ENCODE measurements at regions not wholly inside any gene's neighbourhood (a gene's known extent, or its start where the extent isn't known, plus 50 kb on each side); places are given as distances from the start of the nearest gene placed in this dataset.

DNA sequence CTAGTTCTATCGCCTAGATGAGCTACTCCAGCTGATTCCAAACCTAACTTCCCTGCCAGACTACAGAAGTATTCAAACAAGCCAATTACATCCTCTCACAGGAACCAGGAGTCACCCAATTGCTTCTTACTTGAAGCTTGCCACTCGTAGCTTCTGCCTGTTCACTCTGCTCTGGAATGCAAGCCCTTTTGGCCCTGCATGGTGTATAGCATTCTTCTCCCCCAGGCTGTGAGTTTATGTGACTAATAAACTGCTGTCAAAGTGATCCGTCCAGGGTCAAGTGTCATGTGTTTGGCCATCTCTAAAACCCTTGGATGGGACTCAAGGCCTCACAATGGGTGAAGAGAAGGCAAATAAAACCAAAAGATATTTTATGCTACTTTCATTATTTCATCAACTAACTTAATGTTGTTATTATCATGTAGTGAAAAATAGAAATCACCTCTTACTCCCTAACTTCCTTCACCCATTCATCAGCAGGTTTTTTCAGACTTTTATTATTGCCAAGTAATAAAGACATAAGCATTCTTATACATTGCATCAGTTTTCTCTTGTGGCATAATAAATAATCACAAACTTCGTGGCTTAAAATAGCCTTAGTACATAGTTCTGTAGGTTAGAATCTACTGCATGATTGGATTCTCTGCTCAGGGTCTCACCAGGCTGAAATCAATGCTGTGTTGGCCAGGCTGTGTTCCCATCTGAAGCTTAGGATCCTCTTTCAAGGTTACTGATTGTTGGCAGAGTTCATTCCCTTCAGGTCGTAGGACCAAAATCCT lies 1981.7 kb upstream of the FLRT2 start:
- no peak for DNase-seq (ENCODE audit: low read depth)
- no peak overlapping the region for H3K4me3 ChIP-seq (ENCODE audit: control insufficient read depth, low read depth, low read length)
- TF ChIP-seq, protein P1, sequence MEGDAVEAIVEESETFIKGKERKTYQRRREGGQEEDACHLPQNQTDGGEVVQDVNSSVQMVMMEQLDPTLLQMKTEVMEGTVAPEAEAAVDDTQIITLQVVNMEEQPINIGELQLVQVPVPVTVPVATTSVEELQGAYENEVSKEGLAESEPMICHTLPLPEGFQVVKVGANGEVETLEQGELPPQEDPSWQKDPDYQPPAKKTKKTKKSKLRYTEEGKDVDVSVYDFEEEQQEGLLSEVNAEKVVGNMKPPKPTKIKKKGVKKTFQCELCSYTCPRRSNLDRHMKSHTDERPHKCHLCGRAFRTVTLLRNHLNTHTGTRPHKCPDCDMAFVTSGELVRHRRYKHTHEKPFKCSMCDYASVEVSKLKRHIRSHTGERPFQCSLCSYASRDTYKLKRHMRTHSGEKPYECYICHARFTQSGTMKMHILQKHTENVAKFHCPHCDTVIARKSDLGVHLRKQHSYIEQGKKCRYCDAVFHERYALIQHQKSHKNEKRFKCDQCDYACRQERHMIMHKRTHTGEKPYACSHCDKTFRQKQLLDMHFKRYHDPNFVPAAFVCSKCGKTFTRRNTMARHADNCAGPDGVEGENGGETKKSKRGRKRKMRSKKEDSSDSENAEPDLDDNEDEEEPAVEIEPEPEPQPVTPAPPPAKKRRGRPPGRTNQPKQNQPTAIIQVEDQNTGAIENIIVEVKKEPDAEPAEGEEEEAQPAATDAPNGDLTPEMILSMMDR (IDR thresholded peaks at IDR 0.05; ENCODE audit: control insufficient read depth, insufficient read depth, low read depth, low read length, missing control alignments) = no peak

DNA sequence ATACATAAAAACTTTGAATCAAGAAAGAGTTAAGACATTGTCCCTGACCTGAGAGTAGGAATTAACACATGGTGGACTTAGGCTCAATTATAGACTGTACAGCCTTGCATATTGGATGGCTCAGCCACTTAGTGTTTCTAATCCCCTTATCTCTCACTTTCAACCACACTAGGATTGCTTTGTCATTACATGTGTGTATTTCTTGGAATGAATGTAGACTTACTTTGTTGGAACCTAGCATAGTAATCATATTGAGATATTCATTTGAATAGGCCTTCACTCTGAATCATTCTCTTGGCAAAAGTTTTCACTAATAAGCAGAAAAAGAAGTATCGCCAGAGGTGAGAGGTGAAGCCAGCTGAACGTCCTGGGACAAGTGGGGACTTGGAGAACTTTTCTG lies 1973.9 kb upstream of the FLRT2 start:
- no peak overlapping the region for H3K4me3 ChIP-seq (ENCODE audit: control insufficient read depth, low read depth, low read length)
- no peak for DNase-seq (ENCODE audit: low read depth)
- TF ChIP-seq, protein P1 (IDR thresholded peaks at IDR 0.05; ENCODE audit: control insufficient read depth, insufficient read depth, low read depth, low read length, missing control alignments) = no peak

DNA sequence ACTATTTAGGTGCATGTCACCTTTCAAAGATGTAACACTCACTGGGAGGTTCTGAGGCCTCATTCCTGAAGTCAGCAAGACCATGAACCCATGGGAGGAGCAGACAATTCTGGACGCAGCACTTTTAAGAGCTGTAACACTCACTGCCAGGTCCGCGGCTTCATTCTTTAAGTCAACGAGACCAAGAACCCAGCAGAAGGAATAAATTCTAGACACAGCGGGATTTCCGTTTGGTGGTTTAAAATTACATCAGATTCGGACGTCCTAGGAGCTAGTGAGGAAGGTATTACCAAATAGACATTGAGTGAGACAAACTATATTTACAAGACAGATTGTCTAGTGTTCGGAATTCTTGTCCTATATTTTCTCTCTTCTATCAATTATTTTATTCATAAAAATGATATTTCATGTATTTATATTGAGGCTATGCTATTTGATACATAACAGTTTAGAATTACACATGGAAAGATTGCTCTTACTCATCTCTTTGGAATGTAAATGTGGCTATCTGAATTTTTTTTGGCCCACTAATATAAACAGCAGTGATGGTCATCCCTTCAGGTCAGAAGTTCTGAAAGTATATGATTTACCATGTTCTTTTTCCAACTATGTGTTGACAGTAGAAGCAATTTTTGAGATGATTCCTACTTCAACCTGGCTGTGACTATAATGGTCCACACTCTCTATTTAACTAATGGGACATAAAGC lies 1973.0 kb upstream of the FLRT2 start:
- no peak for DNase-seq (ENCODE audit: low read depth)
- no peak overlapping the region for H3K4me3 ChIP-seq (ENCODE audit: control insufficient read depth, low read depth, low read length)
- TF ChIP-seq, protein P1 (IDR thresholded peaks at IDR 0.05; ENCODE audit: control insufficient read depth, insufficient read depth, low read depth, low read length, missing control alignments) = no peak

DNA sequence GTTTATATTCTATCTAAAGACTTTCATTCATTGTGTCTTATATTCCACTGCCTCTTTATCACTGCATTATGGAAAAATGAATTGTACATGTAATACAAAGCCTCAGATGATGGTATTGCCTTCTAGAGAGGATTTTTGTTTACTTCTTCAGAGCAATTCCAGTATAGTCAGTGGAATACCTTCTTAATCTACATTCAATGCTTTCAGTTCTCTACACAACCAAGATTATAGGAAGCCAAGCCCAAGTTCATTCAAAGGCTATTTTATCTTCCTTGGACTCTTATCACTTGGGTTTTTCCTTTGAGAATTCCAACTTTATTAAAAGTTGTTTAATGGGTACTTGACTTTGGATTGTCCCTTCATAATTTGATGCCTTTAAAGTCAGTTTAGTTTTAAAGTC lies 1971.0 kb upstream of the FLRT2 start:
- TF ChIP-seq, protein P1 (IDR thresholded peaks at IDR 0.05; ENCODE audit: control insufficient read depth, insufficient read depth, low read depth, low read length, missing control alignments) = no peak
- no peak overlapping the region for H3K4me3 ChIP-seq (ENCODE audit: control insufficient read depth, low read depth, low read length)
- DNase-seq (ENCODE audit: low read depth) = no peak

DNA sequence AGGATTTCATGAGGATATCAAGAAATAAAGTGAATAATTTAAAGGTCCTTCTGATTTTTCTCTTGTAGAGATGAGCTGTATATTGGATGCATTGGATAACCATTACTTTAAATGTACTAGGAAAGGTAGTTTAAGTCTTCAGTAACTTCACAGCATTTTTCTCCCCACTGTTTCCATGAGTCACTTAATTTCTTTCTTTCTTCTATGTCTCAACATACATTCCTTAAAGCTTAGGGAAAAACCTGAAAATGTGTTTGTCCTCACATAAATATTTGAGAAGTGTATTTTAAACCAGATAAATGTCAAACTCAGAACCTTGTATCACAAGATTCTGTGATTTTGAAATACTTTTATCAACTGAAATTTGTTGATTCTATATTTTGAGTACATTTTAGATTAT lies 1970.2 kb upstream of the FLRT2 start:
- no peak overlapping the region for H3K4me3 ChIP-seq (ENCODE audit: control insufficient read depth, low read depth, low read length)
- TF ChIP-seq, protein P1 (IDR thresholded peaks at IDR 0.05; ENCODE audit: control insufficient read depth, insufficient read depth, low read depth, low read length, missing control alignments) = no peak
- no peak for DNase-seq (ENCODE audit: low read depth)

DNA sequence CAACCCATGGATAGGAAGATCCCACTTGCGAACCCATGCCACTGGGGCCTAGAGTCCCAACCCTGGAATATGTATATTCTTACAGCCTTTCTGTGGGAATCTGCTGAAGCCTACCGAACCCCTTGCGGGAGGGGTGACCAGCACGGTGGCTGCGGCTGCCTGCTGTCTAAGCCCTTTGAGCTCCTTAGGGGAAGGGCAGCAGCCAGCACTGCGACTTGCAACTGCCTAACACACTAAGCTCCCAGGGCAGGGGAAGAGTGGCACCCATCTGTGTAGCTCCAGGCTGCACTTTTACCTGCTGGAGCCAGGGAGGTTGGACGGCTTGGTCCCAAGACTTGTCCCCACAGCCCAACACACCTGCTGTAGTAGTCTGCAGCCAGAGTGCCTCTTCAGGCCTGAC lies 1968.7 kb upstream of the FLRT2 start:
- TF ChIP-seq, protein P1 (IDR thresholded peaks at IDR 0.05; ENCODE audit: control insufficient read depth, insufficient read depth, low read depth, low read length, missing control alignments) = no peak
- no peak overlapping the region for H3K4me3 ChIP-seq (ENCODE audit: control insufficient read depth, low read depth, low read length)
- no peak for DNase-seq (ENCODE audit: low read depth)
